K562 (cell line): ENCODE measurements at regions not wholly inside any gene's neighbourhood (a gene's known extent, or its start where the extent isn't known, plus 50 kb on each side); places are given as distances from the start of the nearest gene placed in this dataset.

Experiments
- CBFA2T3 ChIP-seq: fragments of 450-650 bp; IDR thresholded peaks from 2 replicates; pipeline ENCODE4 v1.6.1; 2017
- EZH2 ChIP-seq: IDR thresholded peaks from 2 replicates; pipeline ENCODE4 v1.6.1; 2012; ENCODE audit warnings: low read depth, mild to moderate bottlenecking, inconsistent platforms, low read length, borderline replicate concordance
- HNRNPLL ChIP-seq: fragments of 200-400 bp; formaldehyde crosslinking; IDR thresholded peaks from 2 replicates; pipeline ENCODE4 v1.6.1; 2017; ENCODE audit warnings: low read length, low read depth, mild to moderate bottlenecking; ENCODE audit not compliant: poor library complexity, severe bottlenecking
- IRF2 ChIP-seq: sonication (generic); formaldehyde crosslinking; IDR thresholded peaks from 2 replicates; pipeline ENCODE4 v1.8.1; 2022; ENCODE audit warnings: mild to moderate bottlenecking, missing genetic modification reagents
- KAT8 ChIP-seq: fragments of 450-650 bp; IDR thresholded peaks from 2 replicates; pipeline ENCODE4 v1.6.1; 2016; ENCODE audit warnings: low read depth, mild to moderate bottlenecking
- KLF16 ChIP-seq: IDR thresholded peaks from 2 replicates; pipeline ENCODE4 v1.6.1; 2016; ENCODE audit warnings: antibody characterized with exemption
- PCBP1 ChIP-seq: fragments of 200-400 bp; formaldehyde crosslinking; IDR thresholded peaks from 2 replicates; pipeline ENCODE4 v1.6.1; 2018; ENCODE audit warnings: mild to moderate bottlenecking, low read depth, low read length; ENCODE audit not compliant: poor library complexity, severe bottlenecking
- SIN3A ChIP-seq, 2 experiments: fragments of 150-350 bp in 1 of 2; IDR thresholded peaks; 2 replicates each; pipeline ENCODE4 v1.6.1; 2011 to 2016; ENCODE audit warnings: borderline replicate concordance in 2 of 2, low read depth in 2 of 2, low read length in 2 of 2, mild to moderate bottlenecking in 2 of 2, moderate library complexity in 2 of 2; ENCODE audit not compliant: control insufficient read depth in 1 of 2
- SP2 ChIP-seq: IDR thresholded peaks from 2 replicates; pipeline ENCODE4 v1.6.1; 2011; ENCODE audit warnings: mild to moderate bottlenecking, low read depth, low read length, moderate library complexity; ENCODE audit not compliant: poor library complexity, severe bottlenecking; ENCODE audit errors: extremely low read depth
- TAF7 ChIP-seq: fragments of 450-650 bp; IDR thresholded peaks from 2 replicates; pipeline ENCODE4 v1.6.1; 2016; ENCODE audit warnings: missing genetic modification characterization, missing compliant biosample characterization
- TF ChIP-seq, protein P1 (sequence below), 2 experiments: fragments of 450-650 bp; conservative IDR thresholded peaks; 2 replicates each; pipeline ENCODE4 v1.6.1; 2017; ENCODE audit warnings: mild to moderate bottlenecking in 2 of 2, moderate library complexity in 2 of 2
- TF ChIP-seq, protein P2 (sequence below): fragments of 250-450 bp; sonication (Bioruptor Pico); IDR thresholded peaks from 2 replicates; pipeline ENCODE4 v1.5.1; 2021; ENCODE audit warnings: mild to moderate bottlenecking
- TF ChIP-seq, protein P3 (sequence below), 3 experiments: IDR thresholded peaks in 2 of 3; conservative IDR thresholded peaks in 1 of 3; 2 replicates each; pipeline ENCODE4 v1.5.1; 2011 to 2012; ENCODE audit warnings: low read length in 3 of 3, mild to moderate bottlenecking in 3 of 3, control low read depth in 2 of 3, improper control_type of control experiment in 1 of 3, inconsistent platforms in 1 of 3, low read depth in 1 of 3, mixed read lengths in 1 of 3, moderate library complexity in 1 of 3; ENCODE audit not compliant: insufficient read depth in 2 of 3
- TF ChIP-seq, protein P4 (sequence below): fragments of 150-350 bp; conservative IDR thresholded peaks from 2 replicates; pipeline ENCODE4 v1.6.1; 2014; ENCODE audit warnings: low read length

GRCh38 chr4:31391976-31392375 is 671.8 kb downstream of the PCDH7 start:
- TF ChIP-seq, protein P1, sequence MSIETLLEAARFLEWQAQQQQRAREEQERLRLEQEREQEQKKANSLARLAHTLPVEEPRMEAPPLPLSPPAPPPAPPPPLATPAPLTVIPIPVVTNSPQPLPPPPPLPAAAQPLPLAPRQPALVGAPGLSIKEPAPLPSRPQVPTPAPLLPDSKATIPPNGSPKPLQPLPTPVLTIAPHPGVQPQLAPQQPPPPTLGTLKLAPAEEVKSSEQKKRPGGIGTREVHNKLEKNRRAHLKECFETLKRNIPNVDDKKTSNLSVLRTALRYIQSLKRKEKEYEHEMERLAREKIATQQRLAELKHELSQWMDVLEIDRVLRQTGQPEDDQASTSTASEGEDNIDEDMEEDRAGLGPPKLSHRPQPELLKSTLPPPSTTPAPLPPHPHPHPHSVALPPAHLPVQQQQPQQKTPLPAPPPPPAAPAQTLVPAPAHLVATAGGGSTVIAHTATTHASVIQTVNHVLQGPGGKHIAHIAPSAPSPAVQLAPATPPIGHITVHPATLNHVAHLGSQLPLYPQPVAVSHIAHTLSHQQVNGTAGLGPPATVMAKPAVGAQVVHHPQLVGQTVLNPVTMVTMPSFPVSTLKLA (conservative IDR thresholded peaks at IDR 0.05): no peak
- TF ChIP-seq KLF16: no peak
- no peak for TF ChIP-seq SP2
- no peak for TF ChIP-seq TAF7
- no peak for TF ChIP-seq HNRNPLL
- TF ChIP-seq PCBP1: no peak
- TF ChIP-seq, protein P2, sequence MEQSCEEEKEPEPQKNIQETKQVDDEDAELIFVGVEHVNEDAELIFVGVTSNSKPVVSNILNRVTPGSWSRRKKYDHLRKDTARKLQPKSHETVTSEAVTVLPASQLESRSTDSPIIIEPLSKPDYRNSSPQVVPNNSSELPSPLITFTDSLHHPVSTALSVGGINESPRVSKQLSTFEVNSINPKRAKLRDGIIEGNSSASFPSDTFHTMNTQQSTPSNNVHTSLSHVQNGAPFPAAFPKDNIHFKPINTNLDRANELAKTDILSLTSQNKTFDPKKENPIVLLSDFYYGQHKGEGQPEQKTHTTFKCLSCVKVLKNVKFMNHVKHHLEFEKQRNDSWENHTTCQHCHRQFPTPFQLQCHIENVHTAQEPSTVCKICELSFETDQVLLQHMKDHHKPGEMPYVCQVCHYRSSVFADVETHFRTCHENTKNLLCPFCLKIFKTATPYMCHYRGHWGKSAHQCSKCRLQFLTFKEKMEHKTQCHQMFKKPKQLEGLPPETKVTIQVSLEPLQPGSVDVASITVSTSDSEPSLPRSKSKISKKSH (CRISPR knock-in tag): no peak
- no peak for TF ChIP-seq CBFA2T3
- no peak for TF ChIP-seq SIN3A (IDR thresholded peaks at IDR 0.05; ENCODE audit: borderline replicate concordance in 2 of 2, control insufficient read depth in 1 of 2, low read depth in 2 of 2, low read length in 2 of 2)
- no peak for TF ChIP-seq KAT8
- TF ChIP-seq, protein P3, sequence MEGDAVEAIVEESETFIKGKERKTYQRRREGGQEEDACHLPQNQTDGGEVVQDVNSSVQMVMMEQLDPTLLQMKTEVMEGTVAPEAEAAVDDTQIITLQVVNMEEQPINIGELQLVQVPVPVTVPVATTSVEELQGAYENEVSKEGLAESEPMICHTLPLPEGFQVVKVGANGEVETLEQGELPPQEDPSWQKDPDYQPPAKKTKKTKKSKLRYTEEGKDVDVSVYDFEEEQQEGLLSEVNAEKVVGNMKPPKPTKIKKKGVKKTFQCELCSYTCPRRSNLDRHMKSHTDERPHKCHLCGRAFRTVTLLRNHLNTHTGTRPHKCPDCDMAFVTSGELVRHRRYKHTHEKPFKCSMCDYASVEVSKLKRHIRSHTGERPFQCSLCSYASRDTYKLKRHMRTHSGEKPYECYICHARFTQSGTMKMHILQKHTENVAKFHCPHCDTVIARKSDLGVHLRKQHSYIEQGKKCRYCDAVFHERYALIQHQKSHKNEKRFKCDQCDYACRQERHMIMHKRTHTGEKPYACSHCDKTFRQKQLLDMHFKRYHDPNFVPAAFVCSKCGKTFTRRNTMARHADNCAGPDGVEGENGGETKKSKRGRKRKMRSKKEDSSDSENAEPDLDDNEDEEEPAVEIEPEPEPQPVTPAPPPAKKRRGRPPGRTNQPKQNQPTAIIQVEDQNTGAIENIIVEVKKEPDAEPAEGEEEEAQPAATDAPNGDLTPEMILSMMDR (IDR thresholded peaks at IDR 0.05 in 2 of 3, conservative IDR thresholded peaks at IDR 0.05 in 1 of 3; ENCODE audit: insufficient read depth in 2 of 3, low read depth in 1 of 3, low read length in 3 of 3): no peak
- no peak for TF ChIP-seq IRF2 (CRISPR knock-in tag)
- TF ChIP-seq, protein P4, sequence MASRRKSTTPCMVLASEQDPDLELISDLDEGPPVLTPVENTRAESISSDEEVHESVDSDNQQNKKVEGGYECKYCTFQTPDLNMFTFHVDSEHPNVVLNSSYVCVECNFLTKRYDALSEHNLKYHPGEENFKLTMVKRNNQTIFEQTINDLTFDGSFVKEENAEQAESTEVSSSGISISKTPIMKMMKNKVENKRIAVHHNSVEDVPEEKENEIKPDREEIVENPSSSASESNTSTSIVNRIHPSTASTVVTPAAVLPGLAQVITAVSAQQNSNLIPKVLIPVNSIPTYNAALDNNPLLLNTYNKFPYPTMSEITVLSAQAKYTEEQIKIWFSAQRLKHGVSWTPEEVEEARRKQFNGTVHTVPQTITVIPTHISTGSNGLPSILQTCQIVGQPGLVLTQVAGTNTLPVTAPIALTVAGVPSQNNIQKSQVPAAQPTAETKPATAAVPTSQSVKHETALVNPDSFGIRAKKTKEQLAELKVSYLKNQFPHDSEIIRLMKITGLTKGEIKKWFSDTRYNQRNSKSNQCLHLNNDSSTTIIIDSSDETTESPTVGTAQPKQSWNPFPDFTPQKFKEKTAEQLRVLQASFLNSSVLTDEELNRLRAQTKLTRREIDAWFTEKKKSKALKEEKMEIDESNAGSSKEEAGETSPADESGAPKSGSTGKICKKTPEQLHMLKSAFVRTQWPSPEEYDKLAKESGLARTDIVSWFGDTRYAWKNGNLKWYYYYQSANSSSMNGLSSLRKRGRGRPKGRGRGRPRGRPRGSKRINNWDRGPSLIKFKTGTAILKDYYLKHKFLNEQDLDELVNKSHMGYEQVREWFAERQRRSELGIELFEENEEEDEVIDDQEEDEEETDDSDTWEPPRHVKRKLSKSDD: no peak
- no peak for TF ChIP-seq EZH2
